ENCODE measurements at regions not wholly inside any gene's neighbourhood (a gene's known extent, or its start where the extent isn't known, plus 50 kb on each side); places are given as distances from the start of the nearest gene placed in this dataset.

DNA sequence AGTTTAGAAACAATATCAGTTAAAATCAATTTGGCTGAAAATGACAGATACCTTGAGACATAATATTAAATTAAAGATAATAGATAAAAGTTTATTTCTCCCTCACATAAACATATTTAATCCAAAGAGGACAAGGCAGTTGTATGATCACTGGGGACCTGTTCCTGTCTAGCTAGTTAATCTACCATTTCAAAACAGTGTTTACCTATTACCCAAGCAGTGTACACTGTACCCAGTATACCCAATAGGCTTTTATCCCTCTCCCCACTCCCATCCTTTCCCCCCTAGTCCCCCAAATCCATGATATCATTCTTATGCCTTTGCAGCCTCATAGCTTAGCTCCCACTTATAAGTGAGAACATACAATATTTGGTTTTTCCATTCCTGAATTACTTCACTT is 229.7 kb upstream of the LARGE1 start:
- DNase-seq (ENCODE audit: low read depth in 3 of 3): no peak

DNA sequence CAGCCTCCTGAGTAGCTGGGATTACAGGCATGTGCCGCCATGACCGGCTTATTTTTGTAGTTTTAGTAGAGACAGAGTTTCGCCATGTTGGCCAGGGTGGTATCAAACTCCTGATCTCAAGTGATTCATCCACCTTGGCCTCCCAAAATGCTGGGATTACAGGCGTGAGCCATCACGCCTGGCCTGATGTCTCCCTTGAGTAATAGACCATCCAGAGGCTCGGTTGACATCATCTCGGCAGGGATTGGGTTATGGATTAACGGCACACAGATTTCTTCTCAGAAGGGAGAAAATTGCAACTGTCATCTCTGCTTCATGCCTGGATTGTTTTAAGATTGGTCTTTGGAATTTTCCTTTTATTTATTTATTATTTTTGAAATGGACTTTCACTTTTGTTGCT is 239.2 kb upstream of the LARGE1 start:
- no peak for DNase-seq (ENCODE audit: low read depth in 3 of 3)

DNA sequence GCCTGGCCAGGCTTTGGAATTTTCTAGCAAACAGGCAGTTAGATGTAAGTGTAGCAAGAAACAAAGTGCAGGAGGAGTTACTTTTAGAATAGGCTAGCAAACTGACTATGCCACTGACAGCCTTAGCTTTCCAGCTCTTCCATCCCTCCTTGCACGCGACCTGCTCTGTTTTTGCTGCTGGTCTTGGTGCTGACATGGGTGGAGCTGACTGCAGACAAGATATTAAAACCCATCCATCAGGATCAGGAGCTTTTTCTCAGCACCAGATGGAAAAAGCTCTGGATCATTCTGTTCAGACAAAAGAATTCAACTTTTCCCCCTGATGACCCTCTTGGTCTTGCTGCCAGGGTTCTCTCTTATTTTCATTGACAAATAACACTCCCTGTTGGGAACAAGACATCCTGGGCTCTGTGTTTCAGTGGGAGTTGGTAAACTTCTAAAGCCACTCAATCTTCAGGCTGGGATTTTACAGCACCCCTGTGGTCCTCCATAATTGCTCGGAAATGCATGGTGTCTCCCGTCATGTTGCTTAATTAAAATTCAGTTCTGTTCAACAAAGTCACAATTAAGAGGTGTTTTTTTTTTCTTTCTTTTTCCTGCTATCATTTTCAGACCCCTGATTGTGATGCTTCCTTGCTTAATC is 240.0 kb upstream of the LARGE1 start:
- DNase-seq (ENCODE audit: low read depth in 3 of 3): no peak

DNA sequence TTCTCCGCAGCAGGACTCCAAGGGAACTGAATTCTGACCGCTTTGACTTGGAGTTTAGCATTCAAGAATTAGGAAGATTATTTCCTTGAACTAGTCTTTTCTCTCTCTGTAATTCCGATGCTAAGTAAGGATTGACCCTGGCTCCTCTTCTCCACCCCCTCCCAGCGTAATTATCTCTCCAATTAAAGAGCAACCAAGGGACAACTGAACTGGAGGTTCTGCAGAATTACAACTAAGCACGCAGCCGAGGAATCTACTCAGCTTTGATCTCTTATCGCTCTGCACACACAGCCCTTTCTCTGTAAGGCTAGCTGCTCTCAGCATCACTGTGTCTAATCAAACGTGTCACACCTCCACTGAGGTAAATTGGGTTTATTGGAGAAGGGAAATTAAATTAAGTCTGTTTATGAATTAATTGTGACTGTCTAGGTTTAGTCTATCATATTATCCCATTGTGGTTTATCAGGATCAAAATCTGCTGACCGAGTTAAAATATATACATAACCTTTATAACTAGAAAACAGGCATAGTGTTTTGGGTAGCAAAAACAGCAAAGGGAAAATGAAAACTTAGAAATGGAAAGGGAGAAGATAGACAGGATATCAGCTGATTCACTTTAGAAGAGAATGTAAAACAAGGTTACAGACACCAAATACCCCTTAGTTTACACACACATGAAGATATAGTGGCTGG is 241.3 kb upstream of the LARGE1 start:
- no peak for DNase-seq (ENCODE audit: low read depth in 3 of 3)

DNA sequence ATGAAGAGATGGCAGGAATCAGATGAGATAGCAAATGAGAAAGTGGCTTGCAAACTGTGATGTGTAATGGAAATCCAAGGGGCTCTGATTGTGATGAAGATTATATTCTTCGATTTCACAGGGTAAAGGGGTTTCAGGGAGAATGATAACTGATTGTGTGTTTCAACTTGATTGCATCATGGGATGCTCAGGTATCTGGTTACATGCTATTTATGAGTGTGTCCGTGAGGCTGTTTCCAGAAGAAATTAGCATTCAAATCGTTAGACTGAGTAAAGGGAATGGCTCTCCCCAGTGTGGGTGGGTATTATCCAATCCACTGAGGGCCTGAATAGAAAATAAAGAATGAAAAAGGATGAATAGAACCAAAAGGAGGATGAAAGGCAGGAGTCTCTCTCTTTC is 278.7 kb upstream of the LARGE1 start:
- DNase-seq (ENCODE audit: low read depth in 3 of 3): no peak

DNA sequence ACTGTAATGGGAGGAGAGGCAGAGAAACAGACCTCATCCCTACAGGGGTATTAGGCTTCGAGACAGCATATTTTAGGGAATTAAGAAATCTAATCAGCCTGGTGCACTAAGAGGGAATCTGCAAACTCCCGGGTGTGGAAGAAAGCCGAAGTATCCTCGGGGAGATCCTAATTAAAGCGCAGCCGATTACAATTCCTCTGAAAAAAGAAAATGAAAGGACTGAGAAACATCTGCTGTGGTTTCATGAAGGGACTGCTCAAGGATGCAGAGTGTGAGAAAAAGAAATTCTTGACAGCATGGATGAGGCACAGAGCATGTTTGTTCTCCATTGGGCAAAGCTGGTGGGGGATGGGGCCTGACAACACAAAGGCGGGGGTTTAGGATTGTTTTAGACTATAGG is 290.0 kb upstream of the LARGE1 start:
- no peak for DNase-seq (ENCODE audit: low read depth in 3 of 3)

DNA sequence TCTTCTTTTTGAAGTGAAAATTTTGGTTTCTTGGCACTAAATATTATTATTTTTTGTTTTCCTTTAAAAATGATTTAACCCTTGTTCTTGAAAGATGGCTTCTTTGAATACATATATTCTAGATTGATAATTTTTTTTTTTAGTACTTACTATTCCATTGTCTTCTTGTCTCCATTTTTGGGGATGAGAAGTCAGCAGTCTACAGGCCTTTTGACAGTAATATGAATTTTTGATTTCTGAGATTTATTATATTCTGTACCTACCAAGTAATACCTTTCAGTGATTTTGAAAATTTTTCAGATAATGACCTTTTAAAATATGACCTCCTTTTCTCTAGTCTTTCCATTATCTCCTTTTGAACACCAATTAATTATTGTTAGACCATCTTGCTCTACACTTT is 294.1 kb upstream of the LARGE1 start:
- DNase-seq (ENCODE audit: low read depth in 3 of 3): no peak

DNA sequence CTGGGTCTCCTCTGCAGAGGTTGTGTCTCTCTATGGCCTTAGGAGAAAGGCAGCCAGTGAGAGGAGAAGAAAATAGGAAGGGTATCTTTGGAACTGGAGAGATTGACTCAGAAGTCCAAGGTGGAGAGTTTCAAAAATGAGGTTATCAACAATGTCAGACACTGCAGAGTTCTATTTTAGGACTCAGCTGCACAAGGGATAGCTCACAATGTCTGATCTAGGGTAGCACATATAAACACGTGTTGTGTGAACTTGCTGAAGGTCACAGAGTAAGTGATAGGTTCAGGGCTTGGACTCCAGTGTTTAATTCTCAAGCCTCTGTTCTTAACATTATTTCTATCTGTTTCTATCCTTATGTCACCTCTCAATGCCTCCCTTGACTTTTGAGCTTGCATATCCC is 305.0 kb upstream of the LARGE1 start:
- no peak for DNase-seq (ENCODE audit: low read depth in 3 of 3)

DNA sequence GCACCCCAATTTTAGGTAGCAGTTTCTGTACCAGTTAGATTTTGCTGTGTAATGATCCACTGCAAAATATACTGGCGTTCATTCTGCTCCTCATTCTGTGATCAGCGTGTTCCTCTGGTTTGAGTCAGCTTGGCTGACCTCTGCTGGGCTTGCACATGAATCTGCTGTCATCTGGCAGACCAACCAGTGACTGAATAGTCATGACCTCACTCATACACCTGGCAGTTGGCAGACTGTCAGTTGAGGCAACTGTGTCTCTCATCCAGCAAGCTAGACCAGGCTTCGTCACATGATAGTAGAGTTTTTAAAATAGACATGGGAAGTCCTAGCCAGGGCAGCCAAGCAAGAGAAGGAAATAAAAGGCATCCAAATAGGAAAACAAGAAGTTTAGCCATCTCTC is 316.3 kb upstream of the LARGE1 start:
- no peak for DNase-seq (ENCODE audit: low read depth in 3 of 3)

DNA sequence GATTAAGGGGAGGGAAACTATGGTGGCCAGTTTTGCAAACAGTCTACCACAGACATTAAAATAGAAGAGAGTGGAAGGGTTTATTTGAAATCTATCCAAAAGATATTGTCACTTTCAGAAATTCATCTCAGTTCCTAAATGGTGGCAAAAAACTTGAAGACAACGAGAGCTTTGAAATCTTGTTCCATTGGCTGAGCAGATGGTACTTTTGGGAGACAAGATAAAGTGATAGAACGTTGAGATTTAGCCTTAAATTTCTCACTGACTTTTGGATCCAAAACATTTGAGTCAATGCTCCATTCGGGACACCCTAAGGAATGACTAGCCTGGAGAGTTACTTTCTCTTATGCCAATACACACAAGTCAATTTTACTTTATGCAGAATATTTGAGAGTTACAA is 319.1 kb upstream of the LARGE1 start:
- no peak for DNase-seq (ENCODE audit: low read depth in 3 of 3)

DNA sequence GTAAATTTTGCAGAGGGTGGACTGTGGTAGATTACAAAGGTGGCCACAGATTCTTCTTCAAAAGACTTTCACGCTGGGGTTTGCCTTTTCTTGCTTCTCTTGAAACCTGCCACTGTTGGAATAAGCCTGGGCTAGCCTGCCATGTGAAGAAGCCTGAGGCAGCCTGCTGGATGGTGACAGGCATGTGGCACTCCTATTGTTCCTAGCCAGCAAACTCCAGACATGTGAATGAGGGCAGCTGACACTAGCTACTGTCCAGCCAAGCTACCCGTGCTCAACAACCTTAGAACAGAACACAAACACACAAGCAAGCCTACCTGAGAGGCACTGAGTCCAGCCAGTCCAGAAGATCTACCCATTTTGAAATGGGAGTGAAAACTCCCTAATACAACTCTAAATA is 322.7 kb upstream of the LARGE1 start:
- no peak for DNase-seq (ENCODE audit: low read depth in 3 of 3)

DNA sequence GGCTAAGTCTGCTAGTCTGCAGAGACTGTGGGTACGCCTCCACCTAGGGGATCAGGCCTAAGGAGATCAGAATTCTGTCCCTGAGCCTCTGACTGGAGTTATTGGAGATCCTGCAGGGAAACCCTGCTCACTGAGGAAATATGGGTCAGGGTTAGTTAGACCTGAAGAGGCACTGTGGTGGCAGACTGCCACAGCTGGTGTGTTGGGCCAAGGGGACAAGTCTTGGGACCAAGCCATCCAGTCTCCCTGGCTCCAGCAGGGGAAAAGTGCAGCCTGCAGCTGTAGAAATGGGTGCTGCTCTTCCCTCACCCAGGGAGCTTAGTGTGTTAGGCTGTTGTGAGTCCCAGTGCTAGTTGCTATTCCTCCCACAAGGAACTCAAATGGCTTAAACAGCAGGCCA is 334.8 kb upstream of the LARGE1 start:
- no peak for DNase-seq (ENCODE audit: low read depth in 3 of 3)

DNA sequence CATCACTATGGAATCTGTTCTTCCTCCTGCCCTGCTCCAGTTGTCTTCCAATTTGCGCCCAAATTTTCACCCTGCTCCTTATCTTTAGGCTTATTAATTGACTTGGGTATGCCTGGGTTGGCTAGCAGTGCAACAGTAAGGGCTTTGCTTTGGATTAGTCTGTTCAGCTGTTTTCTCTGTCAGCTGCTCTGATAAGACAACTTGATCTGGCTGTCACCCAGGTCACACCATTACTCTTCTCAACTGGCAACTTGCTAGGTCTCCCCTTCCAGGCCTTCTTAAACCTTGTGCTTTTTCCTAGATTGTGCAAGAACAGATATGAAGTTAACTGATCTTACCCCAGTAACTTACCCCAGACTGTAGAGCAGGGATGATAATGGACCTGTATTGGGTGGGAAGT is 357.8 kb upstream of the LARGE1 start:
- no peak for DNase-seq (ENCODE audit: low read depth in 3 of 3)

DNA sequence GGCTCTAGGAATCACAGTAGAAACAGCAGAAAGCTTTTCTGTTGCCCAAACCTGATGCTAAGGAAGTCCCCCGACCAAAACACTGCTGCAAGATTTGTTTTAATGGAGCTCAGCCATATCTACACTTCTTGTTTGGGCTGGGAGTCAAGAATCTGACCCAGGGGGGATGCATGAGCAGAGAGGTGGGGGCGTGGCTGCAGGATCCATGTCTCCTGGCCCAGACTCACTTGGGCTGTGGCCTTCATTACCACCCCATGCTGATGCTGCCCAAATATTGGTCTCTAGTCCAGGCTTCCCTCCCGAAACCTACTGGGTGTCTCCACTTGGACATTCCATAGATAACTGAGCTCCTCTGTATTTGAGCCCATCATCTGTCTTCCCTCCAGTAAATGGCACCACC is 361.5 kb upstream of the LARGE1 start:
- DNase-seq (ENCODE audit: low read depth in 3 of 3): no peak

DNA sequence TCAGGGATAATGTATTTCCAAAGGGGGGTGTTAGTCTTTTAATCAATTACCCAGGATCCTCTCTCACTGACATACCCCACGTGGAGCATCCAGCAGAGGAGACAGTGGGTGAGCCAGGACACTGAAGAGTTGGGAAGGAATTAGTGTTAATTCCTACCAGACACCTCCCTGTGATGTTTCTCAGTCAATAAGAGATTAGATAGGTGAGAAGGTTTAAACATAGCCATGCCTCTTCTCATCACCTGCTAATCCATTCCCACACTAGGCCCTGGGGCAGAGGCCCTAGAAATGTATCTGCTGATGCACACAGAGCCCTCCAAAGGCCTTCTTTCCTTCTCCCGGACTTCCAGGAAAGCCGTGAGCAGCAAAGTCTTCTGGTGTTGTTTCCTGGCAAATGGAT is 363.6 kb upstream of the LARGE1 start:
- DNase-seq (ENCODE audit: low read depth in 3 of 3): no peak

DNA sequence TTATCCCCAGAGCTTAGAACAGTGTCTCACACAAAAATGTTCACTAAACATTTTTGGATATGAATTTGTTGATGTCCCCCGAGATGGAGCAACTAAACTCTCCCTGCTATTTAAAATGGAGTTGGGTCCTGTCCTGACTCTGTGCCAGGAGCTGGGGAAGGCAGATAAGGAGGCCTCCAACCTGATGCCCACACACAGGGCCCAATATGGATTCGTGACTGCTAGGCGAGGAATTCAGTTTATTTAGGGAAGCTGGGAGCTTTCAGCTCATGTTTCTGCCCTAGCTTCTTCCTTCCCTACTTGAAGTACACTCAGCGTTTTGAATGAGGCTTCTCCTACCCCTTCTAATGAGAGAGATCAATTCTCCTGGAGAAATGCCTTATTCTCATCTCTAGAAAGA is 373.0 kb upstream of the LARGE1 start:
- no peak for DNase-seq (ENCODE audit: low read depth in 3 of 3)

DNA sequence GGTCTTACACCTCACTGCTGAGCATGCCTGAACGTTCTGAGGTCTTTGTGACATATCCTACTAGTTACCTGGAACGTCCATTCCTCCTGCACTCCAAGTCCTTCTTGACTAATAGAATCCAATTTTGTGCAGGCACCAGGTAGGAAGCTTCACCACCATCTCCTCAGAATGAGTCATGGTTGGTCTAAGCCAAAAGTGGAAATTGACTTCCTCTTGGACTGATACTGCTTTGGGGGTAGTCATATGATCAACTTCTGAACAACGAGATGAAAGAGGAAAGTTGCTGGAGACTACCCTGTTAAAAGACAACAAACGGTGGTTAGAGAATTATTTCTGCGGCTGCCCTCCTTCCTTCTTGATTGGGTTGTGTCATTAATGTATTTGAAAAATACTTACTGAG is 374.2 kb upstream of the LARGE1 start:
- no peak for DNase-seq (ENCODE audit: low read depth in 3 of 3)

DNA sequence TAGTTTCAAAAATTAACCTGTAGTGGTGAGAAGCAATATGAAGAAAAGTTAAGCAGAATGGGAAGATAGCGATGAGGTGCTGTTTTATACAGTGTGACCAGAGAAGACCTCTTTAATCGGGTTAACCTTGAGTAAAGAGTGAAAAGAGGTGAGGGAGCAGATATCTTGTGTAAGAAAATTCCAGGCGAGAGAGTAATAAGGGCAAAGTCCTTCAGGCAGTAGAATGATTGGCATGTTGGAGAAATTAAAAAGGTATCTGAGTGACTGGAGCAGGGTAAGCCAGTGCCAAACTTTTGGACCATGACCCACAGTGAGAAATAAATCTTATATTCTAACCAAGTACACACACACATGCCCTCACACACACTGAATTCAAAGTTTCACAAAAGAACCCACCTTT is 374.7 kb upstream of the LARGE1 start:
- no peak for DNase-seq (ENCODE audit: low read depth in 3 of 3)

DNA sequence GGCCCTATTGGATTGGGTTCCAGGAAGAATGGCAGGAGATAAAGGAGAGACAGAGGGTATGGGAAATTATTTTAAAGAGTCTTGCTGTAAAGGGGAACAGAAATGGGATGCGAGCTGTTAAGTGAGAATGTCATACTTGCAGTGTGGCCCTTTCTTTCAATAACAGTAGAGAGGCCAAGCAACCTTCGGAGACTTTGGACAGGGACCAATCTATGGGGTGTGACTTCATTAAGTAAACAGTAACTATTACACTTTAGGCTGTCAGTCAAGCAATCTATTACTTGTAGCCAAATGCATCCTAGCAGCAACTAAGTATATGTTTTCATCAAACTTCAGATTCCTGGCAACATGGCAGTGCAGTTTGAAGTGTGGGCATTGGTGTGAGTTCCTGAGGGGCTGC is 376.2 kb upstream of the LARGE1 start:
- no peak for DNase-seq (ENCODE audit: low read depth in 3 of 3)

DNA sequence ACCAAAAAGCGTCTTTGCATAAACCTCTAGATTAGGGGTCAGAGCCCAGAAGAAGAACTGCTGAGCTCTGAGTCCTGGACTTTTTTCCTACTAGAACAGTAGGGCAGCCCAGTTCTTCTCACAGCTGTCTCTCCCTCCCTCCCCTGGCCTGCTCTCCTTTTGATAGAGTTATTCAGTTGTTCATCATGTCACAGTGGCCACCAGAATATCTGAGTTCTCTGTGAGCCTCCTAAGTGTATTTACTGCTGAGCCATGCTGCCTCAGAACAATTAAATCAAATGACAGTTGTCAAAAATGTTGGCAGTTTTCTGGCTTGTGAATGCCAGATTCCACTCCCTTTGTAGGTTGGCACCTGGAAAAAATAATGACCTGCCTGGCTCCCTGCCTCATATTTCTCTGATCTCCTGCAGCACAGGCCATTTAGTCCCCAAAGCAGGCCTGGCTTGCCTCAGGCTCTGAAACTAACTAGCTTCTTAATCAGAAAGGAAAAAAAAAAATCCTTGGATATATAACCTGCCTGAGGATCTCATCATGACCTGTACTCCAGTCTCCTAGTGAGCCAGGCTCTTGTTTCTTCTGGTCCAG is 377.4 kb upstream of the LARGE1 start:
- no peak for DNase-seq (ENCODE audit: low read depth in 3 of 3)

DNA sequence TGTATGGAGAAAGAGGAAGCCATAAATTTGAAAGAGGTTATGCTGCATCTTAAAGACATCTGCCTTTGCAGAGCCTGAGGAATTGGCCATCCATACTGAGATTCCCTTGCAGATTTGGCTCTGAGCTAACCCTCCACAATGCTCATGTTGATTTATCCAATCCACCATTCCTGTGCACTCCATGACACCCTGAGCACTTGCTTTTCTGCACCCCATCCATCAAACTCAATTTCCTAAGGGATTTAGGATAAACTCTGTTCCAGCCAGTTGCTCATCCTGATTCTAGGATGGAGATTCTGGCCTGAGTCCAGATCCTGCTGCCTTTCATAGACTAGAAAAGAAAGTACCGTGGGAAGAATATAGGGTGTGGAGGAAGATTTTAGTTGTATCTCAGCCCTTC is 379.2 kb upstream of the LARGE1 start:
- DNase-seq (ENCODE audit: low read depth in 3 of 3): no peak

DNA sequence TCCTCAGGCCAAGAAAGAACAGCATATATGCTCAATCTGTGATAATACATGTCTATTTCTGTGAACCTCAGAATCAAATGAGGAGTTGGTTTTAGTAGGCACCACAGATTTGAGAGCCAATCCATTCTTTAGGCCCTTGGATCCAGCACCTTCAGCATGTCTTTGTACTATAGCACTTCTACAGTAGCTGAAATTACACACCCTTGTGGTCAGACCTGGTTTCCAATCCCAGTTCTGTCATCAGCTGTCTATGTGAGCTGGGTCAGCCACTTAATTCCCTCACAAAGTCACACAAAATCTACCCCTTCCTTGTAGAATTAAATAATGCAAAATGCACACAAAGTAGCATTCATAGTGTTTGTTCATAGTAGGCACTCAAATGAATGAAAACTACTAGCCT is 381.3 kb upstream of the LARGE1 start:
- no peak for DNase-seq (ENCODE audit: low read depth in 3 of 3)

DNA sequence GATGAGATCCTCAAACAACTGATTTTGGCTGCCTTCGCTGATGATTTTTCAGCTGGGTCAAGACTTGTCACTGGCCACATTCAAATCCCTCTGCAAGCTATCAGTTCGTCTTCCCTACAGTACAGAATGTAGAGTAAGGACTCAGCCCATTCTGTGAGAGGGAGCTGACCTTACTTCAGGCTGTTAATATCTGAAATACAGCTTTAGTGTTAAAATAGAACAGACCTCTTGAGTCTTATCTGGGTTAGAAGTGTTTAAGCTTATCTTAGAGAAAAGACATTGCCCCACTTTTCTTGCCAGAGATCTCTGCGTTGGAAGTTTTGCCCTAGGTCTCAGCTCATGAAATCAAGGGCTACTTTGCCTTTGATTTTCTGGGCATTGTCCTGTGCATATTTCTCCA is 383.4 kb upstream of the LARGE1 start:
- DNase-seq (ENCODE audit: low read depth in 3 of 3): no peak

DNA sequence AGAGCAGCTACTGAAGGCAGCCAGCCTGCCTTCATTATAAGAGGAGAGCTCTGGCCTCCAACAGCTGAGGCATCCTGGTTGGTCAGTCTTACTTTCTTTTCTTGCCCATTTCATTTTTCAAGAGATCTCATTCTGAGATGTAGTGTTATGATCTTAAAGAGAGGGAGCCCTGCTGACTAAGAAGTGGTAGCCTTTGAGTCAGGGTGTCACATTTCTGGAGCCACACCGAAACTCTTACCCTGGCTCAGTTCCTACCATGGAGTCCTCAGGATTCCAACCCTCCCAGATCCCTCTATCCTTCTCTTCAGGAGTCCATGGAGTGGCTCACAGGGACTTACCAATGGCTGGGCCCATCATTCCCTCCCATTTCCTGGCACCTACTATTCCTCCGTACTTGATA is 386.1 kb upstream of the LARGE1 start:
- no peak for DNase-seq (ENCODE audit: low read depth in 3 of 3)
